M059J (cell line): ENCODE measurements at regions not wholly inside any gene's neighbourhood (a gene's known extent, or its start where the extent isn't known, plus 50 kb on each side); places are given as distances from the start of the nearest gene placed in this dataset.
"Not testable (repeated sequence)": the region's sequence is repeated elsewhere in the genome, so short reads cannot be mapped to it uniquely, and the experiment has no call there.

Experiments used
- DNase-seq: peaks from one replicate; pipeline ENCODE4 v3.0.0-alpha.2; 2012; ENCODE audit warnings: low read depth

GRCh38 chr5:135776457-135776856, 58.0 kb upstream of the SLC25A48 start:
- DNase-seq = no peak

GRCh38 chr5:135761746-135762145, 72.7 kb upstream of the SLC25A48 start:
- no peak for DNase-seq

- no peak for DNase-seq
Observed at GRCh38 chr5:135759149-135759784, 75.2 kb upstream of the SLC25A48 start.

GRCh38 chr5:135753990-135754389, 80.5 kb upstream of the SLC25A48 start:
- no peak for DNase-seq

GRCh38 chr5:135750506-135750905, 84.0 kb upstream of the SLC25A48 start:
- no peak for DNase-seq

GRCh38 chr5:135747824-135748223, 86.6 kb upstream of the SLC25A48 start:
- no peak for DNase-seq

- no peak for DNase-seq
Observed at GRCh38 chr5:135745897-135746500, 88.5 kb upstream of the SLC25A48 start.

- no peak for DNase-seq
Observed at GRCh38 chr5:135743705-135744411, 90.6 kb upstream of the SLC25A48 start.

GRCh38 chr5:135743181-135743580, 91.3 kb upstream of the SLC25A48 start:
- no peak for DNase-seq

- not testable (repeated sequence) for DNase-seq
Observed at GRCh38 chr5:135742240-135742639, 92.2 kb upstream of the SLC25A48 start.

GRCh38 chr5:135741040-135741439, 93.4 kb upstream of the SLC25A48 start:
- DNase-seq = no peak

- no peak for DNase-seq
Observed at GRCh38 chr5:135740475-135740874, 94.0 kb upstream of the SLC25A48 start.

- DNase-seq = no peak
Observed at GRCh38 chr5:135739383-135739981, 95.0 kb upstream of the SLC25A48 start.

- no peak for DNase-seq
Observed at GRCh38 chr5:135738564-135738875, 95.9 kb upstream of the SLC25A48 start.

GRCh38 chr5:135737701-135738563, 96.5 kb upstream of the SLC25A48 start:
- DNase-seq = no peak

- not testable (repeated sequence) for DNase-seq
Observed at GRCh38 chr5:135736952-135737351, 97.5 kb upstream of the SLC25A48 start.

- no peak for DNase-seq
Observed at GRCh38 chr5:135735831-135736230, 98.6 kb upstream of the SLC25A48 start.

GRCh38 chr5:135734956-135735355, 99.5 kb upstream of the SLC25A48 start:
- DNase-seq = not testable (repeated sequence)

GRCh38 chr5:135731034-135731433, 103.4 kb upstream of the SLC25A48 start:
- not testable (repeated sequence) for DNase-seq

GRCh38 chr5:135730161-135730560, 104.3 kb upstream of the SLC25A48 start:
- not testable (repeated sequence) for DNase-seq

GRCh38 chr5:135729321-135729786, 105.1 kb upstream of the SLC25A48 start:
- DNase-seq = no peak

- no peak for DNase-seq
Observed at GRCh38 chr5:135724617-135725016, 109.8 kb upstream of the SLC25A48 start.
